Stomach (tissue), 4 donors: ENCODE measurements at regions not wholly inside any gene's neighbourhood (a gene's known extent, or its start where the extent isn't known, plus 50 kb on each side); places are given as distances from the start of the nearest gene placed in this dataset.

ENCODE experiments used
- POLR2A ChIP-seq, 4 donors: fragments of 450-650 bp; IDR thresholded peaks; one replicate each; pipeline ENCODE4 v1.6.1; 2016; ENCODE audit warnings: antibody characterized with exemption in 4 of 4, control low read depth in 2 of 4, mild to moderate bottlenecking in 1 of 4, moderate library complexity in 1 of 4
- TF ChIP-seq, protein P1 (sequence below), 7 experiments: fragments of 450-650 bp in 4 of 7; fragments of 200-600 bp in 3 of 7; sonication (generic) in 3 of 7; IDR thresholded peaks; one replicate each; pipeline ENCODE4 v1.5.1; 2016 to 2019; ENCODE audit warnings: antibody characterized with exemption in 7 of 7, control low read depth in 2 of 7, mild to moderate bottlenecking in 1 of 7

DNA sequence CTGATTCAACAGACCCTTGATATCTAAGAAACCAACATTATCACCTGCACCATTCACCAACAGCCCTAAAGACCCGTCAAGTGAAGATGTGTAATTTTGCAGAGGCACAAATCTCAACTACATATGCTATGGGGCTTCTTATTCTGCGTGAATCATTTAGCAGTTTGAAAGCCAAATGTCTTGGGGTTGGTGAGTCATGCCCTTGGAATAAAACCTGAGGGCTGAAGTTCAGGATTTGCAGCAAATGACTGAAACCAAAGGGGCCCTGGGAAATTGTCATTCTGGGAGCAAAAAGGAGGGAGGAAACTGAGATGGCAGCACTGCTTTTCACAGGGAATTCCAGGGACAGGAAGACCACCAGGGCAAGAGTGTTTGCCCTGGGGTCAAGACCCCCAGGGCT is 79.2 kb upstream of the TNR start:
- TF ChIP-seq, protein P1, sequence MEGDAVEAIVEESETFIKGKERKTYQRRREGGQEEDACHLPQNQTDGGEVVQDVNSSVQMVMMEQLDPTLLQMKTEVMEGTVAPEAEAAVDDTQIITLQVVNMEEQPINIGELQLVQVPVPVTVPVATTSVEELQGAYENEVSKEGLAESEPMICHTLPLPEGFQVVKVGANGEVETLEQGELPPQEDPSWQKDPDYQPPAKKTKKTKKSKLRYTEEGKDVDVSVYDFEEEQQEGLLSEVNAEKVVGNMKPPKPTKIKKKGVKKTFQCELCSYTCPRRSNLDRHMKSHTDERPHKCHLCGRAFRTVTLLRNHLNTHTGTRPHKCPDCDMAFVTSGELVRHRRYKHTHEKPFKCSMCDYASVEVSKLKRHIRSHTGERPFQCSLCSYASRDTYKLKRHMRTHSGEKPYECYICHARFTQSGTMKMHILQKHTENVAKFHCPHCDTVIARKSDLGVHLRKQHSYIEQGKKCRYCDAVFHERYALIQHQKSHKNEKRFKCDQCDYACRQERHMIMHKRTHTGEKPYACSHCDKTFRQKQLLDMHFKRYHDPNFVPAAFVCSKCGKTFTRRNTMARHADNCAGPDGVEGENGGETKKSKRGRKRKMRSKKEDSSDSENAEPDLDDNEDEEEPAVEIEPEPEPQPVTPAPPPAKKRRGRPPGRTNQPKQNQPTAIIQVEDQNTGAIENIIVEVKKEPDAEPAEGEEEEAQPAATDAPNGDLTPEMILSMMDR (IDR thresholded peaks at IDR 0.05), result no peak
- TF ChIP-seq POLR2A (IDR thresholded peaks at IDR 0.05), result no peak
